ENCODE measurements at regions not wholly inside any gene's neighbourhood (a gene's known extent, or its start where the extent isn't known, plus 50 kb on each side); places are given as distances from the start of the nearest gene placed in this dataset.
A peak's percentile ranks its signal among the peaks of the same experiment; 100 is the strongest.

GRCh38 chr5:145681686-145682085 lies 153.5 kb downstream of the PRELID2 start (continued):
- TF ChIP-seq ZNF140 (CRISPR knock-in tag; IDR thresholded peaks at IDR 0.05) (no peak), CBFA2T2 (conservative IDR thresholded peaks at IDR 0.05) (no peak), NR2C1 (IDR thresholded peaks at IDR 0.05) (no peak), NR2C1 (tag; IDR thresholded peaks at IDR 0.05) (peak; percentile 41), CEBPG (CRISPR knock-in tag; IDR thresholded peaks at IDR 0.05) (peak; percentile 99), CEBPG (tag; conservative IDR thresholded peaks at IDR 0.05 in 1 of 2, IDR thresholded peaks at IDR 0.05 in 1 of 2) (peak; percentile 99 to 100), HOXB6 (CRISPR knock-in tag; IDR thresholded peaks at IDR 0.05; ENCODE audit: borderline replicate concordance) (no peak), MEF2A (IDR thresholded peaks at IDR 0.05; ENCODE audit: control insufficient read depth, low read depth, low read length) (no peak), ESRRB (CRISPR knock-in tag; IDR thresholded peaks at IDR 0.05; ENCODE audit: borderline replicate concordance) (no peak), TCF7L2 (IDR thresholded peaks at IDR 0.05; ENCODE audit: low read depth, low read length) (no peak), ATF3 (IDR thresholded peaks at IDR 0.05) (peak; percentile 99), ATF3 (CRISPR knock-in tag; conservative IDR thresholded peaks at IDR 0.05) (peak; percentile 91), ZZZ3 (IDR thresholded peaks at IDR 0.05) (no peak), STAT5A (IDR thresholded peaks at IDR 0.05; ENCODE audit: borderline replicate concordance, low read length) (no peak), BACH1 (tag; IDR thresholded peaks at IDR 0.05) (no peak; the same call in 1 of the 2 replicates), SAP30 (IDR thresholded peaks at IDR 0.05; ENCODE audit: borderline replicate concordance, insufficient read depth, low read depth, low read length, poor library complexity, severe bottlenecking) (no peak), FOXJ2 (tag; IDR thresholded peaks at IDR 0.05) (peak; percentile 90), ZBTB40 (IDR thresholded peaks at IDR 0.05) (peak; percentile 42), ZBTB40 (CRISPR knock-in tag; IDR thresholded peaks at IDR 0.05) (no peak), GTF2E2 (tag; IDR thresholded peaks at IDR 0.05) (no peak), PRMT5 (CRISPR knock-in tag; IDR thresholded peaks at IDR 0.05) (no peak), HNRNPK (IDR thresholded peaks at IDR 0.05; ENCODE audit: low read depth, low read length, poor library complexity, severe bottlenecking) (no peak)

Data from K562 (cell line).